HG02884 (cell line): ENCODE measurements at regions not wholly inside any gene's neighbourhood (a gene's known extent, or its start where the extent isn't known, plus 50 kb on each side); places are given as distances from the start of the nearest gene placed in this dataset.
"Not testable (repeated sequence)": the region's sequence is repeated elsewhere in the genome, so short reads cannot be mapped to it uniquely, and the experiment has no call there.

Source experiments
- ATAC-seq: cut with Tn5 transposase; IDR thresholded peaks from one replicate; pipeline ENCODE4 v1.9.1; 2021; ENCODE audit warnings: mild to moderate bottlenecking, moderate library complexity; ENCODE audit not compliant: unreplicated experiment

GRCh38 chr13:89115307-89115706 is 1444.1 kb downstream of the SLITRK5 start:
- ATAC-seq: no peak

GRCh38 chr13:89136678-89137077 is 1465.5 kb downstream of the SLITRK5 start:
- ATAC-seq: no peak

DNA sequence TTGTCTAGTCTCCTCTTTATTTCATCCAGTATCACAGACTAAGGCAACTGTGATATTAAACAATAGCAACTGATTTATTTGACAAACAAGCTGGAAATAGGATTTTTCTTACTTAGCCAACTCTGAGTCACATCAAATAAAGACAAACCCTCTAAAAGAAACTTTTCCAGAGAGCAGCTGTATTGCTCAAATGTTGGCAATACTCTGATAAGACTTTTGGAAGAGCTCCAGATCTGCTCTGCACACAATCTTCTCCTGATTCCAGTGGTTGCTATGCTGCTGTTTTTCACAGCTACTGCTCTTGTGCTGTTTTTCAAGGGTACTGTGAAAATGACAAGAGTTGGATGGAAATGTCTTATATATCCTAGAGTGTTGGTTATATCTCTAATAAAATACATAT is 1479.2 kb downstream of the SLITRK5 start:
- ATAC-seq: no peak

DNA sequence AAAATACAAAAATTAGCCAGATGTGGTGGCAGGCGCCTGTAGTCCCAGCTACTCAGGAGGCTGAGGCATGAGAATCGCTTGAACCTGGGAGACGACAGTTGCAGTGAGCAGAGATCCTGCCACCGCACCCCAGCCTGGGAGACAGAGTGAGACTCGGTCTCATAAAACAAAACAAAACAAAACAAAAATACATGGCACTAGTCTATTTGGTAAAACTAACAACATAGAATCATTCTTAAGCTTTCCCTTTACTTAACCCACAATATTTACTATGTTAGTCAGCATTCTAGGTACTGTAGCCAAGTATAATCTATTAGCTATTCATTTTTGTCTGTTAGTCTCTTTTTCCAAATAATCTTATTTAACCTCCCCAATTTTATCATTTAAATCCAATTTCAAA is 1482.8 kb downstream of the SLITRK5 start:
- no peak for ATAC-seq

DNA sequence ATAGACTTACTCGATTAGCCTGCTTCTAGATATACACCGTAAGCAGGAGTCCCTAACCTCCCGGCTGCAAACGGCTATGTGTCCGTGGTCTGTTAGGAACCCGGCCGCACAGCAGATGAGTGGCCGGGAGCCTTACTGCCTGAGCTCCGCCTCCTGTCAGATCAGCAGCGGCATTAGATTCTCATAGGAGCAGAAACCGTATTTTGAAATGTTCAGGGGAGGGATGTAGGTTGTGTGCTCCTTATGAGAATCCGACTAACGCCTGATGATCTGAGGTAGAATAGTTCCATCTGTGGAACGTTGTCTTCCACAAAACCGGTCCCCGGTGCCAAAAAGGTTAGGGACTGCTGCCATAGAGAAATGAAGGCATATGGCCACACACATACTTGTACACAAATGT is 1491.9 kb downstream of the SLITRK5 start:
- ATAC-seq: no peak

- no peak for ATAC-seq
Observed at GRCh38 chr13:89165685-89166084, 1494.5 kb downstream of the SLITRK5 start.

- no peak for ATAC-seq
Observed at GRCh38 chr13:89169951-89170350, 1498.8 kb downstream of the SLITRK5 start.

GRCh38 chr13:89181041-89181440 is 1509.9 kb downstream of the SLITRK5 start:
- ATAC-seq: no peak

DNA sequence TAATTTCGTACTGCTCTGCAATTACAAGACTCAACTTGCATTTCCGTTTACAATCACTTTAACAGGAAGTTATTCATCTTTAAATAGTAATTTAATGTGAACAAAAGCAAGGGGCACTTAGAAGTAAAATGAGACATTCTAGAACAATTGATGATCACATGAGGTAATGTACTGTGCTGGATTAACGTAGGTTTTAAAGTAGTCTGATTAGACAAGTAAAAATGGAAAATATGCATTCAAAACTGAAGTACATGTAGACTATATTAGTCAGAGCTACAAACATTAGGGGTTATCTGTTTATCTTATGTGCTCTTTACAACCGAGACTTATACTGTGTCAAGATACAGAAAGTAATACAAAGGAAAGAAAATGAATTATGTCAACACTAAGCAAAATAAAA is 1528.0 kb downstream of the SLITRK5 start:
- no peak for ATAC-seq

DNA sequence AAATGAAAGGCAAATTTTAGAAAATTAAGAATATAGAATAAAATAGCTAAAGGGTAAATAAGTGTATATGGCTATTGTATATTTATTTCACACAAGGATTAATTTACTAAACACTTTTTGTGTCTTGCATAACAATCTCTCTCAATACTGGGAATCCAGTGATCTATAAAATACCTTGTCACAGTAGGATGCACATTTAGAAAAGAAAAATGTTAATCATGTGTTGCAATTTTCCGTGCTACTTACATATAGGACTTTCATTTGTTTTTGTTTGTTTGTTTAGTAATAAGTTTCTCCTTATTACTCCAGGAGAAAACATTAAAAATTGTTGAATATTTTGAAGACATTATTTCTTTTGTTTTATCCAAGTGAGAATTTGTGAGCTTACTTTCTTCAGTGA is 1533.3 kb downstream of the SLITRK5 start:
- no peak for ATAC-seq

DNA sequence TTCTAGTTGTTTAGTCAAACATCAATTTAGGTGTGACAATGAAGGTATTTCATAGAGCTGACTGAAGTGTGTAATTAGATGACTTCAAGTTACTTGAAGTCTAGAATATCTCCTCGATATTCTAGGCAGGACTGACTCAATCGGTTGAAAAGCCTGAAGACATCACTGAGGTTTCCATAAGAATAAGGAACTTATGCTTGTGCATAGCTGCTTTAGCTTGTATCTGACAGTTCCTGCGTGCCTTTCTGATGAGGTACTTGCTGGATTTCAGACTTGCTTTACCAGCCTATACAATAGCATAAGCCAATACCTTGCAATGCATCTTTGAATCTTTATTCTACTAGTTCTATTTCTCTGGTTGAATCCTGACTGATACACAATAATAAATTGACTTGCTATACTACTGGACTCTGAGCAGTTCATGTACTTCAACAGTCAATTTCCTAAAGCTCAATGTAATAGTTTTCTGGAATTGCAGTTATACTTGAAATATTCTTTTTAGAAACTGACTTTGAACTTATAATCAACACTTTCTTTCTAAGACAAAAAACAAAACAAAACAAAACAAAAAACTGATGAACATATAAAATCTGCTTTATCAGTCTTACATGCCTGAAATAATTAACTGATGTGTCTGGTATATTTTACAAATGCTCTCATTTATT is 1534.8 kb downstream of the SLITRK5 start:
- ATAC-seq: no peak

DNA sequence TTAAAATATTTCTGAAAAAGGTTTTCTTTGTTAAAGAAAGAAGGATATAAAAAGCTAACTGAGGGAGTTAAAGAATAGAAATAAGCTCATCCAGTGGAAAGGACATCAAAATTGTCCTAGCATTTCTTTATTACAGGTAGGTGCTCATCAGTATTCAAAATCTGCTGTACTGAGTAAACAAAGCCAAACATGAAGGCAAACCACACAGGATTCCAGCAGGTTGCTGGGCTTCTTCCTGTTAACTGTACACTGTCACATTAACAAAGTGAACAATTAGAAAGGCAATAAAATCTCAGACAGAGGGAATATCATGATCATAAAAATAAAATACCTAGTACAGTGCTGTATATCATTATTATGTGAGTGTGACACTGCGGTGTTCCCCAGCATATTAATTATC is 1541.0 kb downstream of the SLITRK5 start:
- no peak for ATAC-seq

DNA sequence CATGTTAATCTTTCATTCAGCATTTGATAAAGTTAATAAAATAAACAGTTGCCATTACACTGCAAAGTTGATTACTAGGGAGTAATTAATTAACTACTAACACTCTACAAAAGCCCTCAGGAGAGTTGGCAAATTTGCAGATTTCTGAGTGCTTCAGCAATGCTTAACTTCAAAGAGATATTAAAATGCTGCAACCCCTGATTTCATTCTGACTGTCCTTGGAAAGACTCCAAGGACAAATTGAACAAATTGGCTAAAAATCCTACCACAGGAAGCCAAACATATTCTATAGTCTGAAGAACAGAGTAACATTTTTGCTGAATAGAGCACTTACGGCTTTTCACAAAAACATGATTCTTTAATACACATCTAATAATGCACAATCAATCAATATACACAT is 1543.0 kb downstream of the SLITRK5 start:
- ATAC-seq: no peak

DNA sequence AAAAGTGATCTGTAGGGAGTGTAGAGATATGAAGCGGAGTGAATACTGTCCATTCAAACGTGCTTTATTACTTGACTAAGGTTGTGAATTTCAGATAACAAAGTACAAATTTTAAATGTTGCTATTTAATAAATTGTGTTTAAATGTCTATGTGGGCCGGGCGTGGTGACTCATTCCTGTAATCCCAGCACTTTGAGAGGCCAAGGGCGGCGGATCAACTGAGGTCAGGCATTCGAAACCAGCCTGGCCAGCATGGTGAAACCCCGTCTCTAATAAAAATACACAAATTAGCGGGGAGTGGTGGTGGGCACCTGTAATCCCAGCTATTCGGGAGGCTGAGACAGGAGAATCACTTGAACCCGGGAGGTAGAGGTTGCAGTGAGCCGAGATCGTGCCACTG is 1544.1 kb downstream of the SLITRK5 start:
- not testable (repeated sequence) for ATAC-seq

DNA sequence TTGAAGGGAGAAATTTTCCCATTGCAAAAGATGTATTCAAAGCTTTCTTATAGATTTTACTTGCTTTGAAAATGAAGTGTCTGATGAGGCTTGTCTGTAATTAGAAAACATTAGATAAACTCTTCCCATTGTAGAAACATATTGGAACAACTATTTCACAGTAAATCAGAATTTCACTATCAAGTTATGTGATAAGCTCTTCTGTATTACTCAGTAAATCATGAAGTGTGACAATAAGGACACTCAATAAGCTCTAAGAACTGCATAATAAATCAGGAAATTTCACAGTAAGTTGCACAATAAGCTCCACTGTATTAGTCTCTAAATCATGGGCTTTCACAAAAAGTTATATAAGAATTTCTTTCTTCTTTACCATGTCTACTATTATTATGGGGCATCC is 1546.6 kb downstream of the SLITRK5 start:
- no peak for ATAC-seq

- ATAC-seq: no peak
Observed at GRCh38 chr13:89221557-89222158, 1550.5 kb downstream of the SLITRK5 start.

GRCh38 chr13:89227356-89227755 is 1556.2 kb downstream of the SLITRK5 start:
- ATAC-seq: no peak

DNA sequence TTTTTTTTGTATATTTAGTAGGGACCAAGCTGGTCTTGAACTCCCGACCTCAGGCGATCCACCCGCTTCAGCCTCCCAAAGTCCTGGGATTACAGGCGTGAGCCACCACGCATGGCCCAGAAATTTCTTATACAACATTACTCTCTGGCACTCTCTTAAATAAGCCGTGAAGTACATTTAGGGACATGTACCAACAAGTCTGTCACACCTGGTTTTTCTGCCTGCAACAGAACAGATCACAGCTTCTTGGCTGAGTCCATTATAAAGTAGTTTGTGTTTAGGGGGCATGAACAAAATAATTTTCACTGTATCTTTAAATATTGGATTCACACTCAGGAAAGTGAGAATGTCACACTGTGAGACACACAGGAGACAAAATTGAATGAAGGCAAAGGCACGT is 1567.3 kb downstream of the SLITRK5 start:
- no peak for ATAC-seq

- ATAC-seq: no peak
Observed at GRCh38 chr13:89239361-89240127, 1568.4 kb downstream of the SLITRK5 start.

DNA sequence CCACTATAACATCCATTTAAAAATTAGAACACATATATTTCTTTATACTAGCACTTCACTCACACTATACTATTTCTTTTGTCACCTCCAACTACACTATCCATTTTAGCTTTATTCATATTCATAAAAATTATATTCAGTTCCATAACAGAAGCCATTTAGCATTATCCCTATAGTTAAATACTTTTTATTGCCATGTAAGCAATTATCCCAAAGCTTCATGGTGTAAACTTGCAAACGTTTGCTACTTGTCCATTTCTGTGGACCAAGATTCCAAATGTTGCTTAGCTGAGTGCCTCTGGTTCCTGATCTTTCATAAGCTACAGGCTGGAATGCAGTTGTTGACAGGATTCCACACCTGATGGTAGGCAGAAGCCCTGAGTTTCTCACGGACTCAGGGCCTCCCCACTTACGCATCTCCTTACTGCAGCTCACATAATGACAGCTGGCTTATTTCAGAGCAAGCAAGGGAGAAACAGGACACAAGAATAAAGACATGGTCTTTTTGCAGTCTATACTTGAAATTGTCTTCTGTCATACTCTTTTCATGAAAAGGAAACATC is 1584.8 kb downstream of the SLITRK5 start:
- no peak for ATAC-seq

DNA sequence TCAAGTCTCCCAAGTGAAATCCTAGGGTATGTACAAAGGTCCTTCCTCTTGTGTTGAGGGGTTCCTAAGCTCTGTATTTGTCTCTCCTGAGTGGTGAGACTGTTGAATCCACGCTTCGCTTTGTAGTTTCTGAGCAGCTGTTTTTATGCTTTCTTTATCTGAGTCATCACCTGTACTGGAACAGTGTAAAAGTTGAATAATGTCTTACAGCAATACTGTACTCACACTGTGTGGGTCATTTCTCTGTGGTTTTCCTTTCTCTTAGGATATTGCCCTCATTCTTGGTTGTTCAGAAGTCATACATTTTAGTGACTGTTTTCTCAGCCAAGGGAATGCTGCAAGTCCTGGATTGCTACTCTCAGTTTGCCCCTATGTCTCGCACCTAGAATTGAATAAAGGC is 1596.6 kb downstream of the SLITRK5 start:
- no peak for ATAC-seq

DNA sequence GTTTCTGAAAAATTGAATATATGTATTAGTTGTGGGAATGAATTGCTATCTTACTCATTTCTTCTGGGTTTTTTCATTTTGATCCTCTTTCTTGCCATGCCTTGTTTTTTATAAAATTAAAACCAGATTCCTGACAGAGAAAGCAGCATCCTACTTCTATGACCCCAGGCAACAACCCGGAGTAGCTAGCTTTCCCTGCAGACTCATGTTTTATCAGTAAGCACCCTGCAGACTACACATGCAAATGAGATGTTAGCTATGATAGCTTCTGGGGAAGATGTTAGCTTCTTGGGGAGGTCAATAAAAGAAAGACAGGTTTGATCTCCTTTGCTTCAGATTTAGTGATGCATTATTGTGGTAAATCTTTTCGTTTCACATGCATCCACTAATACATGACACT is 1598.6 kb downstream of the SLITRK5 start:
- no peak for ATAC-seq
